ENCODE measurements at regions not wholly inside any gene's neighbourhood (a gene's known extent, or its start where the extent isn't known, plus 50 kb on each side); places are given as distances from the start of the nearest gene placed in this dataset.
A peak's percentile ranks its signal among the peaks of the same experiment; 100 is the strongest.

DNA sequence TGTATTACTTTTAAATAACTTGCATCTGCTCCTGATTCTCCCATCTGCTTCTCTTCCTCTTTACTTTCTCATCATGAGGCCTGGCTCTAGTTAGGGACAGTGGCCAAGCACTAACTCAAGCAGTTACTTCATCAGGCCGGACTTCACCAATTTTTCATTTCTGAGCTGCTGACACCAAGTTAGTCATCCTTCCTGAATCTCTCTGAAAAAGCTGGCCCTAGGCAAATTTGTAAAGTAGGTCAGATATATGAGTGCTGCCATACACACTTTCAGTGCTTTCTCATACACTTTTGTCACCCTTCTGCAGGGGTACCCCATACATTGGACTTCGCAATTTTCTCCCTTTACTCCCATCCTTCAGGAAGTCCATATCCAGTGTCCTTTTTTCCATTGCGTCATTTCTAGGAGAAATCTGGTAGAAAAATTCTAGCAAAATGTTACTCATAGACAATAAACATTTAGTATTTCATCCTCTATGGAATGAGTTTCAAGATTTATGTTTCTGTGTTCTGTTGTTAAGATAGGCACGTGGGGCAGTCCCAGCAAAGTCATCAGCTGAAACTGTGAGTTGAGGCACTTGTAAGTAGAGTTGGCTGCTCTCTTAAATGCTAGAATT lies 276.8 kb upstream of the TMPO start:
- no peak for DNase-seq (ENCODE audit: low read depth in 4 of 4, low spot score in 3 of 4)

GRCh38 chr12:98243190-98243589 lies 272.2 kb upstream of the TMPO start:
- no peak for DNase-seq (ENCODE audit: low read depth in 4 of 4, low spot score in 3 of 4)

GRCh38 chr12:98244136-98244535 lies 271.3 kb upstream of the TMPO start:
- DNase-seq (ENCODE audit: low read depth in 4 of 4, low spot score in 3 of 4), result no peak

DNA sequence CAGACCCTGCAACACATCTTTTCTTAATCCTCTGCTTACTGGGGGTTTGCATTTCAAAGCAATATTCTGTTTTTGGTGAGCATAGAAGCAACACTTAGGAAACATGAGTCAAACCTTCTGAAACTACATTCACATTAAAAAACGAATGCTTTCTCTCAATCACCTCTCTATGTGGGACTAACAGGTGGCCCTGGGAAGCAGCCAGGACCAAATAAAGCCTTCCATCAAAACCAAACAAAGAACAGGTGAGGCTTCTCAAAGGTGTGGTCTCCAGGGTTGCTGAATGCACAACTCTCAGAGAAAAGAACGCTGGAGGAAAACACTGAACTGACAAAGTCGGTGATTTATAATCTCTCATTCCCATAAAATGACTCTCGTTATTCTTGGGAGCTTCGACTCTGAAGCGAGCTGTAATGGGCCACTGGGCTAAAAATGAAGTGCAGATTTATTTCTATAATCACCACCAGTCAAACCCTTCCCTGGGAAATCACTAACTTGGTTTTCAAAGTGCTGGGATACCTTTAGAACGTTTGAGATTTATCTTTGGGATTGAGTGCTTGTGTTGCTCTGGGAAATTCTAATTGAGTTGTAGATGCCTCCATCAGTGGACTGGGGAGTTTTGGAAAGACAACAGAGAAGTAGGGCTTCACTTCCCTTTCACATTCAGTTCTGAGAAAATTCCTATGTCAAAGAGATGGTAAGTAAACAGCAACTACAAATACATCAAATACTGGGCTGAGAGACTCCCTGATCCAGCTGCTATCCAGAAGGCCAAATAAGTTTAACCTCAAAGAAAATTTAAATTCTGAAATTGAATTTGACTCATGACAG lies 262.0 kb upstream of the TMPO start:
- DNase-seq (ENCODE audit: low read depth in 4 of 4, low spot score in 3 of 4), result peak in 2 of 4 donors; percentile 18 to 29

DNA sequence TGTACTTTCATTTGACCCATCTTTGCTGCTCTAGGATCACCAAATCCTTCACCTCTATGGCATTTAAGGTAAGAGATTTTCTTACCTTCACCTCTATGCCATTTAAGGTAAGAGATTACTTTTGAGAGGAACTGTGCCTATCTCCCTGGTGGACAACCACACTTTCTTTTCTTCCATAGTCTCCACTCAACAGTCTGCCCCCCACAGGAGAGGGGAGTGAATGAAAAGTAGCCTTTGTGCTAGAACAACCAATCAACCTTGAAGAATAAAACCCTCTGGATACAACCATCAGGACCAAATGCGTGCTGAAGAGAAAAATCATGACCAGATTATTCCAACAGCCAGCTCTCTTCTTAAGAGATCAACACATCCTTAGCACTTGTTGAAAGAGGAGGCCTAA lies 258.6 kb upstream of the TMPO start:
- no peak for DNase-seq (ENCODE audit: low read depth in 4 of 4, low spot score in 3 of 4)

- DNase-seq (ENCODE audit: low read depth in 4 of 4, low spot score in 3 of 4), result no peak
Measured at GRCh38 chr12:98259693-98260092, 255.7 kb upstream of the TMPO start.

DNA sequence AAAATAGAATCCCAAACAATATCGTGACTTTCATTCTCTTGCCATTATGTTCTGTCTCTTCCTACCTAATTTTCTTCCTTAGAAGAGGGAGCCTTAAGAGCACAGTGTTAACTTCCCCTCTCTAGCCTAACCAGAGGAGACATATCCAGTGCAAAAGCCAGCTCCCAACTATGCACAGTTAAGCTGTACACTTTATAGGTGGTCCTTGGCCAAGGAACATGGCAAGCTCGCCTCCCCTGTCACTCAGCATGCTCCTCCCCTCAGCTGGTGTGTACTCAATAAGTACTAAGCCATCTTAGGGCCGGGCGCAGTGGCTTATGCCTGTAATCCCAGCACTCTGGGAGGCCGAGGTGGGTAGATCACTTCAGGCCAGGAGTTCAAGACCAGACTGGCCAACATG lies 255.1 kb upstream of the TMPO start:
- no peak for DNase-seq (ENCODE audit: low read depth in 4 of 4, low spot score in 3 of 4)

GRCh38 chr12:98262902-98263301 lies 252.5 kb upstream of the TMPO start:
- no peak for DNase-seq (ENCODE audit: low read depth in 4 of 4, low spot score in 3 of 4)

DNA sequence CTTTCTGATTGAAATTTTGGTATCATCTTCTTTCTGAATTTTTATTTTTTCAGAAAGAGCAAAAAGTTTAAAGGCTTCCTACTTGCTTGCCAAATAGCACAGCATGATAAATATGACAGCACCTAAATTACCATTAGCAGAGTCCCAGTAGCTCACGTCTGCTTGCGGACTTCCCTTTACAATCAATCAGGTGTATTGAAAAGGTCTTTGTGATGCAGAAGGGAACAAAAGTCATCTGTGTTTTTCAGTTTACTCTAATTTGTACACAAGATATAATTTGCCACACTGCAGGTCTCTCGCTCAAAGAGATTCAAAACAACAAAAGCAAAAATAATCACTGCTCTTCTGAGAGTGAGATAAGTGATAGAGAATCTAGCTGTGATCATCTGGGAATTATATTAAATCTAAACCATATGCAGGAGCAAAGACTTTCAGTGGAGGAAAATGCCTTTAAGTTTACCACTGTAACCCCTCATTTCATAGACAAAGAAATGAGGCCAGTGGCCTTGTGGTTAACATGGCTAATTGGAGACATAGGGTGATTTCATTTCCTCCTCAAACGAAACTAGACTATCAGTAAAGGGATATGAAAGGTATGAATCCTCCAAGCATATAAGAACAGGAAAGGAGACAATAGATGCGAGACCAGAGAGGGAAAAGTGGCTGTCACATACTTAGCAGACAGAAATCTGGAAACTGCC lies 240.8 kb upstream of the TMPO start:
- no peak for DNase-seq (ENCODE audit: low read depth in 4 of 4, low spot score in 3 of 4)

- no peak for DNase-seq (ENCODE audit: low read depth in 4 of 4, low spot score in 3 of 4)
Measured at GRCh38 chr12:98275131-98275475, 240.3 kb upstream of the TMPO start.

DNA sequence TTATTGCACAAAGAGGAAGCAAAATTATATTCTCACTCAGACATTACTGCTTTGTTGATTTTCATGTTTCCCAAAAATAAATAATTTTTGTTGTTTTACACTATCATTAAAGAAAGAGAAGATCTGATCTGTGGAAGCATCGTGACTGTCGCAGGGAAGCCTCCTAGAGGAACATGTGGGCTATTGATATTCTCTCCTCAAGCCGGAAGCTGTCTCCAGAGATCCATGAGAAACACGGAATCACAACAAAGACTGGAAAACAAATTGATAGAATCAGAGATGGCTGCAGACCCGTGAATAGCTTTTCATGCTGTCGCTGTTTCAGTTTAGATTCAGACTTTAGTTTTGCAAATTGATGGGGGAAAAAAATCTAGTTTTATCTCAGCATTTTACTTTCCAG lies 235.2 kb upstream of the TMPO start:
- DNase-seq (ENCODE audit: low read depth in 4 of 4, low spot score in 3 of 4), result no peak

GRCh38 chr12:98280621-98281020 lies 234.8 kb upstream of the TMPO start:
- DNase-seq (ENCODE audit: low read depth in 4 of 4, low spot score in 3 of 4), result no peak

DNA sequence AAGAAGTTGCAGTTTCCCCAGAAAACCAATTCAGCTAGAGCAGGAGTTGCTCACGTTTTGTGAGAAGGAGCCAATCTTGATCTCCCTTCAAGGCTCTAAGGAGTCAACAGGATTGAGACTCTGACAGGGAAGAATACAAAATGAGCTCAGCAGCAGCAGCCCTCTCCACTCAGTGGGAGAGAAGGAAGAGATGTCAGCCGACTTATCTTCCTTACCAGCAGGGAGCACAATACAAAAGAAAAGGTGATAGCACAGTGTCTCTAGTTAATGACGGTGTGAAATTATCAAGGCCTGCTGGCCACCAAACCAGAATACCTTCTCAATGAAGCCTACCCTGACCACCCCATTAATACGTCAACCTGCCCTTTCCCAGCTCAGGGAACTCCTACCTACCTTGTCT lies 223.6 kb upstream of the TMPO start:
- DNase-seq (ENCODE audit: low read depth in 4 of 4, low spot score in 3 of 4), result no peak

DNA sequence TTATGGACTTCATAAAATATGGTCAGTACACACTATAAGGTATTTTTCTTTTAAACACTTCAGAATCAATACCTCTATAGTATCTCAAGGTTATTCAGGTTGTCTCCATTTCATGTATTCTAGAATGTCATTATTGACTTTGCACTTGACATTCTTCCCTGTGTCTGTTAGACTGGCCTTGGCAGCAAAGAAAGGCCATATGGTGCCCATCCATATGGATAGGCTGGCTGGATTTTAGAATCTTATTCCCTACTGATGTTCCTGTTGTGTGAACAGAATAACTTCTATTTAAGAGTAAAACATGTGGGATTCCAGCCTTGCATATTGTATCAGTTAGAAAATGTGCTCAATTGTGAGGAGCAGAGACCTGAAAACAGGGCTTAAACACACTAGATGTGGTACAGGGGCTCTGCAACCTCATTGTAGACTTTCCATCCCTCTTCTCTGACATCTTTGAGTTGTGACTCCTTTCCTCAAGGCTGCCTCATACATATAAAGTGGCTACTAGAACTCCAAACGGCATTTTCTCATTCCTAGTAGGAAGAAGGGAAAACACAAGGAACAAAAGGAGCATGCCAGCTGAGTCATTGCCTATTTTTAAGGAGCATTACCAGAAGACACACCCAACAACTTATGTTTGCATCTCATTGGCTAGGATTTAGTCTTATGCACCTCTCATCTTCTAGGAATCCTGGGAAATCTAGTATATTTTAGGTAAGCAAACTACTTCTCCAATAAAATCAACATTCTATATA lies 221.2 kb upstream of the TMPO start:
- DNase-seq (ENCODE audit: low read depth in 4 of 4, low spot score in 3 of 4), result no peak

GRCh38 chr12:98295681-98296080 lies 219.7 kb upstream of the TMPO start:
- DNase-seq (ENCODE audit: low read depth in 4 of 4, low spot score in 3 of 4), result no peak

- peak in 1 of 4 donors; percentile 11 for DNase-seq (ENCODE audit: low read depth in 4 of 4, low spot score in 3 of 4)
Measured at GRCh38 chr12:98296462-98297079, 218.8 kb upstream of the TMPO start.

DNA sequence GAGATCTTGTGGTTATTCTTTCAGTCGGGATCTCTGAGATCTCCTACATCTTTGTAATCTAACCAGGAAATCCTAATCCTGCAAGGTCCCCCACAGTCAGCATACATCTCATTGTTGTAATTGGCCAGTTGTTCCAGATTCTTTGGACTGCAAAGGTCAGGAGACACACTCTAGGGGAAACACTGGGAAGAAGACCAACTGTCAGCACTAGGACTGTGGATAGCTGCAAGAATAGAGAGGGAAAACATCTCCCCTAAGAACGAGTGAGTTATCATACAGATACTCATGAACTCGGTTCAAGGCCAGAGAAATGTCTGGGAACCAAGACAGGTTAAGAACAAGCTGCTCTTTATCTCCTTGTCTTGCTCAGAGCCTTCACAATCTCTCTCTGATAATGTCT lies 217.9 kb upstream of the TMPO start:
- no peak for DNase-seq (ENCODE audit: low read depth in 4 of 4, low spot score in 3 of 4)

DNA sequence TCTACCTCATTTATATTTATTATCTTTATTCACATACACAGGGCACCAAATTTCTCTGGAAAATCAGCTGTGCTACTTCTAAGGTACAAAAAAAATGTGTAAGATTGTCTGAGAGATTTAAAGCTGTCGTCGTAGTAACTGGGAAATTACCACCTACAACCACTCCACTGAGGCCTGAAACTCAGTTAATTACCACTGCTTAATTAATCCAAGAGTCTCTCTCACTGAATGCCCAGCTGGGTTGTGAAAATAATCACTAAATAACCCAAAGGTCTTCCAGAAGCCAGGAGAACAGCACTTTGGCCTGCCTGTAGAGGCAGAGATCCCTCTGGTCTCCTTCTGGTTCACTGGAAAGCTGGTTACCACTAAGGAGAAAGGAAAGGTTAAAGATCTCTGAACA lies 207.2 kb upstream of the TMPO start:
- DNase-seq (ENCODE audit: low read depth in 4 of 4, low spot score in 3 of 4), result no peak

DNA sequence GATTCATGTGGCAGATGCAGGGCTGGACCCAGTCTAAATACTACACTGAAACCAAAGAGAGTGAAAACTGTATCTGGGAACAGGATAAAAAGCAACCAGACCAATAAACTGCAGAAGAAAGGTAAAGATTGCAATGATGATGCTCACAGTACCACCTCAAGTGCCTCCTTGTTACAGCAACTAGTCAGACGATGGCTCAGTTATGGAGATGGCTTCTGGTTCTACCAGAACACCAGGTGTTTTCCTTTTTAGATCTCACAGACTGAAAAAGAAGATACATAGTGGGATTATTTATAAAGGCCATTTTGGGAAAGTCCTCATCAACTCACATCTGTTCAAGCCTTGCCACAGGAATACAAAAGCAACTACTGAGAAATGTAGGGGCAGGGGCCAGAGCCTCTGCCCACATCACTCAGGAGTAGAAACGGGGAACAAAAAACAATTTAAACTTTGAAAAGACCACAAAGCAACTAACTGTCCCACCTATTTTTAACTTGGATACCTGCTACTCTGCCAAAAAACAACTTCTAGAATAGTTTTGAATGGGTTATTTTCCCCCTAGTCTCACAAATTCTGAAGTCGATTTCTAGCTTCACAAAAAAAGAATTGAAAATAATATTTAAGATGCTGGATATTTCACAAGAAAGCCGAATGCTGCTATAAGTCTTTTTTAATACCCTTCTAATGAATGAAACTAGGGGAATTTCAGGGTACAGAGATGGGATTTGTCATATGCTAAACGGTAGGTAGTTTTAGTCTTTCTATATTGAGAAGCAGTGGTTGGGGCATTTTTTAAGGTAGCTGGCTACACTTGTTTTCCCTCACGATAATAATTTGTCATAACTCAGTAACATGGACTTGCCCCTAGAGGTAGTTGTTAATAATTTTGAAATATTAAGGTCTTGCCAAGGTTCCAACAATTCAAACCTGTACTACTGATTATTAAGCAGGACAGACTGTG lies 197.2 kb upstream of the TMPO start:
- no peak for DNase-seq (ENCODE audit: low read depth in 4 of 4, low spot score in 3 of 4)
